Stimulated activated CD8-positive, alpha-beta memory T cell treated with anti-CD3 and anti-CD28 coated beads, Interleukin-2, amount 100 ng/mL, for 48 hours (primary cell): ENCODE measurements at regions not wholly inside any gene's neighbourhood (a gene's known extent, or its start where the extent isn't known, plus 50 kb on each side); places are given as distances from the start of the nearest gene placed in this dataset.

ENCODE experiments used
- DNase-seq, 2 donors: peaks; one replicate each; pipeline ENCODE4 v3.0.0-alpha.2; 2020; ENCODE audit warnings: low read depth in 2 of 2

DNA sequence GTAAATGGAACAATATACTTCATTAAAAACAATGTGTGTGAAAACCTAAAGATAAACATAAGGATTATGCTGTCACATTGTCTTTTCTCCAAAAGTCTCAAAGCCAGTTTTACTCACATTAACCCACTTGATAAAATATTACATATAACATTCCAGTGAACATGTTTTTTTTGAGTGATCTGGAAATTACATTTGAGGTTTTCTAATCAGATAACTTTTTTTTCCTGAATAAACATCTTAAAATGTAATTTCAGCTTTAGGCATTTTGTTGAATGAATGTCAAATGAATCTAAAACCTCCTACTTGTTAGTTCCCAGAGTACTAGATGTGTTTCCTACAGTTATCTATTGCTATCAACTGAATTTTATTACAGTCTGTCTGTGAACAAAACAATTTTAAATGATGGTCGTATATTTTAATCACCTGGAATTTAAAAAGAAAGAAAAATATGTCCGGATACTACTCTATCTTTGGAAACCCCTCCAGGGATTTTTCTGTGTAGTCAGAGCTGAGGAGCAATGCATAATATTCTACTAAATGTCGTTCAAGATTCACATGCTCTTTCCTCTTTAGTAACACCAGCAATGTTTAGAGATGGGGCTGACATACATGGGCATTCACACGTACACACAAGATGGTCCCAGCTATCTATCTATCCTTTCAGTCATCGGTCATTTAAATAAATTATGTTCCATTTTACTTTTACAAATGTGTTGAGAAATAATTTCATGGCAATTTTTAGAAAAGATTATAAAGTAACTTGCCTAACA, 283.9 kb downstream of the KLF12 start:
- DNase-seq: no peak

DNA sequence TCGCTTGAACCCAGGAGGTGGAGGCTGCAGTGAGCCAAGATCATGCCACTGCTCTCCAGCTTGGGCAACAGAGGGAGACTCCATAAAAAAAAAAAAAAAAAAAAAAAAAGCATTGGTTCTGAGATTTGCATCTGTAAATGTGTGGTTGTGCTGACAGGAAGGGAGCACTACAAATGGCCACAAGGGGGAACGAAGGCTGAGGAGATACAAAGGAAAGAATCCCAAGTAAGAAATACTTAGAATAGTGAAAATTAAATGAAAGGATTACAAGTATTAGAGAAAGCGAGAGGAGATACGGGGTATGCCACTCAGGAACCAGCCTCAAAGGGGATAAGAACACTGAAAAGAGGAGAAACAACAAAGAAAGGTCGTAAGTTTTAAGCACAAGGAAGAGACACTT, 284.9 kb downstream of the KLF12 start:
- DNase-seq: no peak

DNA sequence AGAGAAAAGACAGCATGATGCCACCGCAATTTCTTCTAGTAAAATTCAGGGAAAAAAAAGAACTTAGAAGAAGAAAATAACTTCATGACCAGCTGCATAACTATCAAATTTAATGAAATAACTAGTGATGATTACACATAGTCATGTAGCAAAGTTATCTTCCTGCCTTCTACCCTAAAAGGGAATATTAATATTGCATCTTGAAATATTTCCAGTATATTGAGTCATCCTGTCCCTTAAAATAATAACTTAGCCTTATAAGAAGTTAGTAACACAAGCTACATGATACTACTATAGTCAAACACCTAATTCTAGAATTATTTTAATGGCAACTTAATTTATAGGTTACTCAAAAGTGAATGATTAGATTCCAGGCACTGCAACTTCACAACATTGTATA, 289.2 kb downstream of the KLF12 start:
- DNase-seq: no peak

DNA sequence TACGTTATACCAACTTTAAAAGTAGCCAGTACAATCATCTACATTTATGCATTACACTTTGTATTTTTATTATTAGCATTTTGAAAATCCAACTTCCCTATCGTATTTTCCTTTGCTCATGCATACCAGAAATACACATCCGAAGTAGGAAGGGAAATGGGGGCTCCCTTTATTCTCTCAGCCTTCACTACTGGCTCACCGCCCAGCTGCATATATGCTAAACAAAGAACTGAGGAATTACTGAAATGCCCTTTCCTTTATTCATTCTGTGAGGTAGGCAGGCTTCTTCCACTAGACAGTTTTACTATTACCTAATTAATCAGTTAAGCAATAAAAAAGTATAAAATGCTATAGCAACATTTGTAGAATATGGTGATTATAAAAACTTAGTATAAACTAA, 291.6 kb downstream of the KLF12 start:
- no peak for DNase-seq

DNA sequence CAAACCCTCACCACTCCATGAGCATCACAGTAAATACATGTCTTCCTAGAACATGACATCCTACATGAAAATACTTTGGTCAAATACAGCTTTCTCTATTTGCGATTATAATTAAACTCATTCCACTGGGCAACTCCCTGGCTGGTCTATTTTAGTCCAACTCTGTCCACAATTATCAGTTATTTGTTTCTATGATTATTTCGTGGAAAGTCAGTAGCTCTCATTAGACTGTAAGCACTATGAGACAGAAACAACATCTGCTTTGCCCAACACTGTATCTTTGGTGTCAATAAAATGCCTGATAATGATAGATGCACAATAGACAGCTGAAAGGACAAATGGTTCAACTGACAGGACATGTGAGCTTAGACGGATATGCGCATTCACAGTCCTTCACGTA, 292.0 kb downstream of the KLF12 start:
- no peak for DNase-seq

DNA sequence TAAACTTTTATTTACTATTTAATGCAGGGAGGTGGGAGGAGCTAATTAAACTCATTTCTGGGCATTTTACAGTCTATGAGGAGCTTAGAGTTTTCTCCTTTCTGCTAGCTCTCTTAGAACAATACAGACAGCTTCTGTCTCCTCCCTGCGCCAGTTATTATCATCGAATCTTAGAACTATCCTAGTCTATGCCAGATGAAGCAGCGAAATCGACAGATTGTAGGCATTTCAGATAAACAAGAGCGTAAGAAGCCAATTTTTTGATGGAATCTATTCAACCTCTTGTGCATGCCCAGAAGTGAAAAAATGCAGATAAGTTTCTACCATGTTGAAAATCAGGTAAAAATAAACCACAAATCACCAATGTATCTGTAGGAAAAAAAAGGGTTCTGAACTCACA, 297.1 kb downstream of the KLF12 start:
- no peak for DNase-seq

DNA sequence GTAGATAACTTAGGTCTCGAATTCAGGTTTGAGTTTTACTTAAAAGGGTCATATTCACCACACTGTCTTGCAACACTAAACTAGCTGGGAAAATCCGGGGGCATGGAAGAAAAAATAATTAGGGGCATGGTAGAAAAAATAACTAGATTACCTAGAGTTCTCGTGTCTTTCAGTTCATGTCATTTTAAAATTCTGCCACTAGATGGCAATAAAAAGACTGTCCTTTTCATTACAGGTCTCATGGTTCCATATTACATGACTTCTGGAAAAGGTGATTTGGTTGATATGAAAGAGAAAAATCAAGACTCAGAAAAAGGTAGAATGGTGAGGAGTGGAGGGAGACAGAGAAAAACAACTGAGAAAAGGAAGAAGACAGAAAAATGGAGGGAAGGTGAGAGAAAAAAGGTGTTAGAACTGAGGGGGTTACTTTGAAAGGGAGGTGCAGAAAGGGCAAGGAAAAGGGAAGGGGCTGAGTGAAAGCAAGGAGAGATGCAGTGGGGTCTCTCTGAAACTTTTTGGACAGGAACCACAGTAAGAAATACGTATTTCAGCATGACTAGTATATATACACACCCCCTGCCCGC, 299.0 kb downstream of the KLF12 start:
- DNase-seq: no peak

DNA sequence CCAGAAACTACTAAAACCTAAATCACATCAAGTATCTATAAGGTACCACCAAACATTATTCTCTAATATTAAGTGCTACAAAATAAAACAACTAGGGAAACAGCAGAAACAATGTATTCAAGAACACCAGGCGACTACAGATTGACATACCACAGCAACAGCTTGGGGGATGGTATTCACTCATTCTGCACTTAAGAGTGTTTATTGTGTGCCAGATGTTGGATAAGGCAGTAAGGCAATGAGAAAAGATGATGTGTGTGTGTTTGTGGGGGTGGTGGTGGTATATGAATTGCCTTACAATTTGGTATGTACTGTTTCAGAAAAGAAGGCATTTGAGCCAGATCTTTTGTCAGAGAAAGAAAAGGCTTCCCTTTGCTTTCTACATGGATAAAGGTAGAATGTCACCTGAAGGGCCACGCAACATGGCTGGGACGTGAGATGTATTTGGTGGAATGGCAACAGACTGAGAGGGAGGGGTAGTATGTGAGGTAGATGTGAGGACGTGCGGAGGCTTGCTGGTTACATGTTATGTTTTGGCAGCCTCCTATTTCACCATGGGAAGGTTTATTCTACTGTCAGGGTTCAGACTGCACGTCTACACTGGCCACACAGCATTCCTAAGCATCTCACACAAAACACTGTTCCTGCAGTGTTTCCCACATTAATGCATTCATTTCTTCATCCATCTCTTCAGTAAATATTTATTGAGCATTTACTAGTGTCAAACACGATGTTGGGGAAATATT, 300.7 kb downstream of the KLF12 start:
- DNase-seq: no peak

DNA sequence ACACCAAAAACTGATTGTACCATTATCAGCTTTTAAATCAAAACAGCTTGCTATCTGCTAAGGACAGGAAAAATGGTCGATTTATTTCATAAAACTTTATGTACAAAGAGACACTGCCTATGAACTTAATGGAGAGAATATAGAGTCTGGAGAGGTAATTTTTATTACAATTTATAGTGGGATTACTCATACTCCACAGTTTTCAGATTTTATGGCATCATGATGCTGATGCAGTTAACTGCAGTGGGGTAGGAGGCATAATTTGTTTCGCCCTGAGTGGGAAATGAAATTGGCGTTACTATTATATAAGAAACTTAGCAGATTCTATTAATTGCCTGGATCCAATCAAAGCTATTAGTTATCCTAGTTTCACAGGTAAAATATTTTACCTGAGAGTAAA, 301.4 kb downstream of the KLF12 start:
- DNase-seq: no peak

DNA sequence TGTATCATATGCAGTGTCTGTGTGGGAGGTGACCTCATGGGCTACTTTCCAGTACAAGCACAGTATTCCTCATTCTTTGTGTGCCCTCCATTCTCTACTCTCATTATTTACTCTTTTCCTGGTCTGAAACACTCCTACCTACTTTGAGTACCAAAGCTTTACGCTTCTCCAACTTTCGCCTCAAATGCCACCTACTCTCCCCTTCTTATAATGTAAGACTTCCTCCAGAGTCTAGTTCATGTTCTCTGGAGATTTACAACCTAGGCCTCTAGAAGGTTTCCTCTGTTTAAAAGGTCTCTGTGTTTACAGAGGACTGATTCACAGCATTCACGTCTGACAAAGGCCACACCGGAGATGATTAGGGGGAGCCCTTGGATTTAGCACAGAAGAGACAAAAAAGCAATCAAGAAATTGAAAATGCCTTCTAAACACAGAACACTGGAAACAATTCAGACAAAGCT, 302.0 kb downstream of the KLF12 start:
- no peak for DNase-seq

DNA sequence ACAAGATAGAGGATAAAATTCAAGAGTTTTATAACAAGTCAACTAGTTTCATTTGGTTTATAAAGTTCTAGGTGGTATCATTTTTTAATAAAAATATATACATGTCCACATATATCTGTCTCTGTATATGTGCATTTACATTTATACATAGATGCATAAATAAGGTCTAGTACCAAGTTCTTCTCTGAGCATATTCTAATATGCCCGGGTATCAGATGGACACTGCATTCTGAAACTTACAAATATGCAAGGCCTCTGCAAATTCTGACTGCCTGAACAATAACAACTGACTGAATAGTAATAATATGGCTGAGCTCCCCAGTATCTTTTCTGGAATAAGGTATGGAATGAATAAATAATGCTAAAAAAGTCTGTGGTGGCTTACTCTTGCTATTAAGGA, 304.8 kb downstream of the KLF12 start:
- no peak for DNase-seq

DNA sequence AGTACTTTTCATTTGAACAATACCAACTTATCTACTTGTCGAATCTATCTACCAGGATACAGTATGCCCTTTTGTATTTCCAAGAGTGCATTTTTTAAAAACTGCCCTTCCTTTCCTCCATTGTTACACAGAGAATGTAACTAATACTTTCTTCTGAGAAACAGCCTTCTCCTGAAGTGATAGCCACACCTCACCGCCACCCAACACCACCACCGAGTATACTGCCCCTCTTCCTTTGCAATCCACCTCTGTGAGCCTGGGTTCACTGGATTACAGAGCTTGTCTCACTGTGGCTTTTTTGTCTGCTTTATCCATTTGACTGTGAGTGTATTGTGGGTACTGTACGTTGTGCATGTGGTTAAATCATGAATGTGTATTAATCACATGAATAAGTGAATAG, 305.4 kb downstream of the KLF12 start:
- DNase-seq: no peak

DNA sequence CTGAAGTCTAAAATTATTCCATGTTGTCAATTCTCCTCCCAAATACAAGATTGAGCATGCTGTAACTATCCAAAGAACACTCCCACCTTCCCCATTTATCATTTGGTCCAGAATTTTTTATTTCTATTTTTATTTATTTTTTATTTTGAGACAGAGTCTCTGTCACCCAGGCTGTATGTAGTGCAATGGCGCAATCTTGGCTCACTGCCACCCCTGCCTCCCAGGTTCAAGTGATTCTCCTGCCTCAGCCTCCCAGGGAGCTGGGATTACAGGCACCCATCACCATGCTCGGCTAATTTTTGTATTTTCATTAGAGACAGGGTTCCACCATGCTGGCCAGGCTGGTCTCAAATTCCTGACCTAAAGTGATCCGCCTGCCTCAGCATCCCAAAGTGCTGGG, 306.8 kb downstream of the KLF12 start:
- no peak for DNase-seq

DNA sequence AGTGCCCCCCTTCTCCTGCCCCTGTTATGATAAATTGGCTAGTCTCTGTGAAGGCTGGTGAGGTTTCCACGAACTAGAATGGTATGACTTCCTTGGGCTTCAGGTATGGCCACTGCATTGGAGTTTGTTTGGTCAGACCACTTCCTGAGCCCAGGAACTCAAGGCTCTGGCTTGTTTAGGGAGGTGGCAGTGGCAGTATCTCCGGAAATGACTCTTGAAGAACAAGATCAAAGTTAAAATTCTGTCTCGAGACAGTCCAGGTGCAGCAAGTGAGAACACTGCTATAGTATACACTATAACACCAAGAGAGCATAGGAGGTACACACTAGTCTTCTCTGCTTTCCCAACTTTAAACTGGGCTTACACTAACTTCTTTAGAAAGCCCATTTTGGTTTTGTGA, 309.1 kb downstream of the KLF12 start:
- no peak for DNase-seq

DNA sequence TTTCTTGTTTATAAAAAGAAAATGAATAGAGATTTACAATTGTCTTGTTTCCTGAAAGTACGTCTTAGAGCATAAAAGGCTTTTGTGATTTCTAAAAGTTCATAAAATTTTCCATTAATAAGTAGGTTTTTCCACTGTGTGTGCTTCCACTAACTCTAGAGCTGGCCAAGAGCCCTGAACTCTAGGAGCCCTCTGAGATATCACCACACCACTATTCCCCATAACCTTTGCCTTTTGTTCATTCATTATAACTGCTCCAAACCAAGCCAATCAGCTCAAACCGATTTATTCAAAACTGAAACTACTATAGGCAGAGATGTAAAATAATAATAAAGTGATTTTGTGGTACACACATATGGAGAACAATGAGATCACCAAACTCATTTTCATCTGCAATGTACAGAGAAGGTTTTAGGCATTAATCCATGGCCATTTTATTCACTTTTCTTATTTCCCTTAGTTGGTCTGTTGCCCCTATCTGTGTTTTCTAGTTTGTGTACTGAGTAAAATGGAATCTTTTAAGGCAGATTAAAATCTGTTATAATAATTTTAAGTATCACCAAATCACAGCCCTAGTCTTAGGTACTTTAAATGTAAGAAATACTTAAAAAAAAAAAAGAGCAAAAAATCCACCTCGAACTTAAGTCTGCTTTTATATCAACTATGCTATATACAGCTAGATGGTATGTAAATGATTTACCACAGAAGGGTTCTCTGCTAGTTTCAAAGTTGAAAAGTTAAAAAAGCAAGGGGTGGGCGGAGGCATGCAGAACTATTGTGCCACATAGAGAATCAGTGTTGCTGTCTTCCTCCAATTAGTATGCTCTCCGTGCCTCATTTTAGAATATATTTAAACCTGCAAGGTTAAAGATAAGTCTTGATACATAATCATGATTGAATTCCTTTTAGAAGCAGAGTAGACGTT, 311.3 kb downstream of the KLF12 start:
- DNase-seq: no peak

DNA sequence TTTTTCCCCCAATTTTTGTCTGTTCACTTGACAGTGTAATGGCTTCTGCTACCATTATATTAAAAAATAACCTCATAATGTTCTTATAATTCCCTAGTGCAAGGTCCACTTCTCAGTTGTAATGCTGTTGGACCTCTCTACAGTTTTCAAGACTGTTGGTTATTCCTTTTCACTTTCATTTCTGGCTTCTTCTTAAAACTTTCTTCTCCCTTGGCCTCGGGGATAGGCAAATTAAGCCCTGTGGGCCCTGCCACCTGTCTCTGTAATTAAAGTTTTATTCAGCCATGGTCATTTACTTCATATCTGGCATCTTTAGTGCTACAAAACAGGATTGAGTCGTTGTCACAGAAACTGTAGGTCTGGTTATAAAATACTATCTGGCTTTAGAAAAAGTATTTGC, 313.5 kb downstream of the KLF12 start:
- DNase-seq: no peak

DNA sequence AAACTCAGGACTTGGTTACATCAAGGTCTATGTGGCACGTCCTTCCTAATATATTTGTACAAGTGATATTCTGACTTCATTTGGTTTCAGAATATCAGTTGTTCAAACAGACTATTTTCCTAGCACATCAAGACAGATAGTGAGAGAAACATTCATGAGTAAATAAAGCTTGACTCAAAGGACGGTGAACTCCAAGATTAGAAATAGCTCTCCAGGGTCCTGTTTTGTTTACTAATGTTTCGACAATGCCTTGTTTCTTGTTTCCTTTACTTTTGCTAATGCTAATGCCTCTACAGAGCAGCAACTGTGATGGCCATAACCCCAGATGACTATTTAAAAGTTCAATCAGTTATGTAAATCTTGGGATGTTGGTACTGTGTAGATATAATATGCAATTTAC, 313.9 kb downstream of the KLF12 start:
- DNase-seq: no peak

DNA sequence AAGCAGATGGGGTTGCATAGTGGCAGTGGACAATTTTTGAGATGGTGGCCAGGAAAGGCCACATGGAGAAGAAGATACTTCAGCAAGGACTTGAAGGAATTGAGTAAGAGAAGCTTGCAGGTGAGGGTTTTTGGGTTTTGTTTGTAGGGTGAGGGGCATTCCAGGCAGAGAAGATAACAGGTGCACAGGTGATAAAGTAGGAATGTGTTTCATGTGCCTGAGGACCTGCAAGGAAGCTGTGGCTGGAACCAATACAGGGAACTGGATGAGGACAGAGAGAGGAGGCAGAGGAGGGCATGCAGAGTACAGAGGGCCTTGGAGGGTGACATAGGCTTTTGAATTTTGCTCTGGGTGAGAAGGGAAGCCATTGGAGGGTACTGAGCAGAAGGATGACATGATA, 314.5 kb downstream of the KLF12 start:
- no peak for DNase-seq

DNA sequence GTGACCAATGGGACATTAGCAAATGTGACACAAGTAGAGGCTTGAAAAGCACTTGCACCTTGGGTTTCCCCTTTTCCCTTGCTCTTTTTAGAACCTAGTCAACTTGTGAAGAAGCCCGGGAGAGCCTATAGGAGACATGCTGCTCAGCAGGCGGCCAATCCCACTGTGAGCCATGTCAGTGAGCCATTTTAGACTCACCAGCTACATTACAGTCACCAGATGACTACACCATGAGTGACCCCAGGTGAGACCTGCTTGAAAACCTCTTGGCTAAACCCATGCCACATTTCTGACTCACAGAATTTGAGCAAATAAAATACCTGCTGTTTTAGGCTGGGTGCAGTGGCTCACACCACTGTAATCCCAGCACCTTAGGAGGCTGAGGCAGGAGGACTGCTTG, 317.5 kb downstream of the KLF12 start:
- DNase-seq: no peak

DNA sequence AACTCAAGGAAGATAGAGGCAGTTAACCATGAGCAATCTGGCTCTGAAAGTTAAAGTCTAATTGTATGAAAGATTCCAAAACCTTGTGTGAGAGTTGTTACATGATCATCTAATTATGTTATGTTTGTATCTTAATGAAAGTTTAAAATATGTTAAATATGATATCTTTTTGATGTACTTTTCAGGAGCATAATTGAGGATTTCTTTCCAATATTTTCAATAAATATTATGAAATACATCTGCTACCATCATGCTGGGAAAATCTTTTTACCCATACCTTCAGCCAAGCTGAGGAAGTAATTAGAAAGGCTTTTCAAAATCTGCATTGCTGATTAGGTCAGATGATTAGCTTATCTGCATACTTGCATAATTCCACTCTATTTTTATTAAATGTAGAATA, 318.4 kb downstream of the KLF12 start:
- no peak for DNase-seq

DNA sequence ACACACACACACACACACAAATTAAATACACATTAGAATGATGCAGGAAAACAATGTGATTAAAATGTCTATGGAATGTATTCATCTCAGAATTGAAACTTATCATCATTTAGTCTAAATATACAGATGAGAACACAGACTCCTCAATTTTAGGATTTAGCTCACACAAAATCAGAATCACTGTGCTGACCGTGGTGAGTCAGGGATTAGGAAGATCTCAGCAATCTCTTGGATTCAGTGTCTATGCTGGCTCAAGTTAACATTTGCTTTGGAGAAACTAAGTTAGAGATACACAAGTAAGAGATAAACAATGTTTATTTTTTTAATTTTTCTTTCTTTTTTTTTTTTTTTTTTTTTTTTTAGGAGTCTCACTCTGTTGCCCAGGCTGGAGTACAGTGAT, 323.6 kb downstream of the KLF12 start:
- no peak for DNase-seq

DNA sequence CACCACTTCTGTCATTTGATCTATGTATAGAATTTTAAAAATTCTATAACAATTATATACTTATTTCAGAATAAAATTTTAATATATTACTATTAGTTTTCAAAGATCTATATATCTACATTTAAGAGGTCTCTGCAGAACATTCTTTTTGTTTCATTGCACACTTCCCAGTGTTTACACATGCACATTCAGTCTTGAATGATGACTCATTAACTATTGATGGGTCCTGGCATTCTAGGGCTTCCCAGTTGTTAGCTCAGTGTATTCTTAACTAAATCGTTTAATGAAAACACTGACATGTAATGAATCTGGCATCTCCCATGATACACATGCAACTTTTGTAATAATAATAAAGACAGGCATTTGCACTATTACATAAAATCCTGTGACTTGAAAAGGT, 324.6 kb downstream of the KLF12 start:
- DNase-seq: no peak
